GM12872 (cell line): ENCODE measurements at regions not wholly inside any gene's neighbourhood (a gene's known extent, or its start where the extent isn't known, plus 50 kb on each side); places are given as distances from the start of the nearest gene placed in this dataset.

Source experiments
- TF ChIP-seq, protein P1 (sequence below): IDR thresholded peaks from 3 replicates; pipeline ENCODE4 v1.5.1; 2011; ENCODE audit warnings: low read depth, mild to moderate bottlenecking, low read length, moderate library complexity; ENCODE audit not compliant: insufficient read depth

DNA sequence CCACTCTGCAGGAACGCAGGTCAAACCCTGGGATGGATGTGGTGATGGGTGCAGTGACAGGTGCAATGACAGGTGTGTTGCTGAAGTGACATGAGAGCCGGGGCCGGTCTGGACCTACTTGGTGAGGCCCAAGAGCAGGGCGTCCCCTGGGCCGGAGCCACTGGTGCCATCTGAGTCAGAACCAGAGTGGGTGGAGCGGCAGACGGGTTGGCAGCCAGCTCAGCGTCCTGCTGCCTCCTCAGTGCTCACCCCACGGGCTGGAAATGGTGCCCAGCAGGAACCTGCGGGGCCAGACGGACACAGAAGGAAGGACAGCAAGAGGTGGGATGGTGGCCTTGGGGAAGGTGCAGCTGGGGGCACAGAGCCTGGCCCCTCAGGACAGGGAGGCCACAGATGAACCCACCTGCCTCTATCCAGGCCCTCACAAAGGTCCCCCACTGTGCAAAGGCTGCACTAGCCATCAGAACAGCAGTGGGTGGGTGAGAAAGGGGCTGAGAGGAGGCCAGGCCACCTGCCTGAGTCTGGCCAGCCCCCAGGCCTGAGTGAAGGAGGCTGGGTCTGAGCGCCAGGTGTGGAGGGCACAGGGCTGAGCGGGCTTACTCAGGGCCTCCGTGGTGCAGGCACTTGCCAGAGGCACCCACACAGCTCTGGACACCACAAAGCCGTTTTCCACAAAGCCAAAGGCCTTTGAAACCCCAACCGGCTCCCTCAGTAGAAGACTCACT lies 129.0 kb upstream of the PPP2R2D start:
- TF ChIP-seq, protein P1, sequence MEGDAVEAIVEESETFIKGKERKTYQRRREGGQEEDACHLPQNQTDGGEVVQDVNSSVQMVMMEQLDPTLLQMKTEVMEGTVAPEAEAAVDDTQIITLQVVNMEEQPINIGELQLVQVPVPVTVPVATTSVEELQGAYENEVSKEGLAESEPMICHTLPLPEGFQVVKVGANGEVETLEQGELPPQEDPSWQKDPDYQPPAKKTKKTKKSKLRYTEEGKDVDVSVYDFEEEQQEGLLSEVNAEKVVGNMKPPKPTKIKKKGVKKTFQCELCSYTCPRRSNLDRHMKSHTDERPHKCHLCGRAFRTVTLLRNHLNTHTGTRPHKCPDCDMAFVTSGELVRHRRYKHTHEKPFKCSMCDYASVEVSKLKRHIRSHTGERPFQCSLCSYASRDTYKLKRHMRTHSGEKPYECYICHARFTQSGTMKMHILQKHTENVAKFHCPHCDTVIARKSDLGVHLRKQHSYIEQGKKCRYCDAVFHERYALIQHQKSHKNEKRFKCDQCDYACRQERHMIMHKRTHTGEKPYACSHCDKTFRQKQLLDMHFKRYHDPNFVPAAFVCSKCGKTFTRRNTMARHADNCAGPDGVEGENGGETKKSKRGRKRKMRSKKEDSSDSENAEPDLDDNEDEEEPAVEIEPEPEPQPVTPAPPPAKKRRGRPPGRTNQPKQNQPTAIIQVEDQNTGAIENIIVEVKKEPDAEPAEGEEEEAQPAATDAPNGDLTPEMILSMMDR, result no peak

DNA sequence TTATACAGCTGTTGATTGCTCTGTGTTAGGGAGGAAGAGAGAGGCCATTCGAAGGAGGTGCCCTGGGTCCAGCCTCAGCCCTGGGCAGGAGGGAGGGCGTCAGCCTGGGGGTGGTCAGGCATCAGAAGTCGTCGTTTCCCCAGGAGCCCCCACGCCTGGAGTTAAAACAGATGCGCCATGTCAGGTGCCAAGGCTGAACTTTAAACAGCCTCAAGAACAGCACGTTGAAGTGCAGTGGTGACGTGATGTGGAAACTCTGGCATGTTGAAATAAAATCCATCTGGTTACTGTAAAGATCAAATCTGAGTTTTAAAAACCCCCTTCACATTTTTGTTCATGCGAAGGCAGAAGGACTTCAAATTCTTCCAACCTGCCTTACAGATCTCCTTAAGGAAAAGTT lies 128.4 kb upstream of the PPP2R2D start:
- TF ChIP-seq, protein P1, result no peak

GRCh38 chr10:131773370-131774343 lies 127.2 kb upstream of the PPP2R2D start:
- TF ChIP-seq, protein P1, result no peak

GRCh38 chr10:131774681-131775085 lies 126.1 kb upstream of the PPP2R2D start:
- TF ChIP-seq, protein P1, result no peak

DNA sequence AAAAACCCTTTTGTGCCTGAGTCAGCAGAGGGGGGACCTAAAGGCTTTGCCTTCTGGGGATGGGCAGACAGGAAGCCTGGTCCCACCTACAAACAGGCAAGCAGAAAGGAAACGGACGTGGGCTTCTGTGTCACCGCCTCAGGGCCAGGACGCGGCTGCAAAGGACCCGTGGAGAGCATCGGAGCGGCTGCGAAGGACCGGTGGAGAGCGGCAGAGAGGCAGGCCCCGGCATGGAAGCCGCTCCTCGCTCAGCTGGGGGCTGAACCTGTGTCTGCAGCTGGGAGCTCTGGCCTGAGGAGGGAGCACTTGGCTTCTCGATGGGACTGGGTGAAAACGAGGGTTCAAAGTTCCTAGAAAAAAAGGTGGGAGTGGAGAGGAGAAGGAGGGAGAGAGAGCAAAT lies 125.4 kb upstream of the PPP2R2D start:
- TF ChIP-seq, protein P1, result no peak

DNA sequence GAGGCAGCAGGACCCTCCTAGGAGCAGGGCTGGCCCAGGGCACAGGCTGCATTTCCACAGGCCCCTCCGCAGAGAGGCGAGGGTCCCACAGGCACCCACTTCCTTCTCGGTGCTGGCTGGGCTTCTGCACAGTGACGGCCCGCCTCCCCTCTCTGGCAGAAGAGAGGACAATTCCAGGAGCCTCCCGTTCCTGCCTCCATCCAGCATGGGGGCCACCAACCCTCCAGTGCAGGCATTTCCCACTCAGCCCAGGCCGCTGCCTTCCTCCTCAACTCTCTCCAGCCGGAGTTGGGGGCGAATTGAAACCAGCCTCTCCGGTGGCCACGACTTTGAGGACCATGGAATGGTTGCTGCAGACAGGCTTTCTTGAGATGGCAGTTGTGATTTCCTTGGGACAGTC lies 125.0 kb upstream of the PPP2R2D start:
- TF ChIP-seq, protein P1, result no peak

- TF ChIP-seq, protein P1, result no peak
Measured at GRCh38 chr10:131776496-131776895, 124.3 kb upstream of the PPP2R2D start.
